ENCODE measurements at regions not wholly inside any gene's neighbourhood (a gene's known extent, or its start where the extent isn't known, plus 50 kb on each side); places are given as distances from the start of the nearest gene placed in this dataset.
A peak's percentile ranks its signal among the peaks of the same experiment; 100 is the strongest.

- peak; percentile 64 for DNase-seq (ENCODE audit: low read depth, low spot score)
- TF ChIP-seq ZNF274 (IDR thresholded peaks at IDR 0.05; ENCODE audit: low read depth, low read length) (no peak), SUZ12 (IDR thresholded peaks at IDR 0.05; ENCODE audit: extremely low read depth, insufficient read depth, insufficient read length) (no peak), YY1 (IDR thresholded peaks at IDR 0.05; ENCODE audit: insufficient read depth, insufficient read length) (no peak)
- Histone ChIP-seq H3K27me3 (ENCODE audit: insufficient read depth, insufficient read length) (no peaks in the 10 kb centered on the region), H3K9me3 (ENCODE audit: insufficient read depth, low read length) (no peaks in the 10 kb centered on the region), H3K4me1 (ENCODE audit: insufficient read depth, insufficient read length) (no peaks in the 10 kb centered on the region), H3K36me3 (ENCODE audit: insufficient read depth, insufficient read length, low read length) (no peaks in the 10 kb centered on the region), H3K4me3 (ENCODE audit: insufficient read length, low read depth) (no peak overlapping the region), H3K9ac (ENCODE audit: insufficient read length, low read depth) (no peak overlapping the region)
These were observed 198.3 kb upstream of the CPNE8 start for GRCh38 chr12:39103552-39104165.

DNA sequence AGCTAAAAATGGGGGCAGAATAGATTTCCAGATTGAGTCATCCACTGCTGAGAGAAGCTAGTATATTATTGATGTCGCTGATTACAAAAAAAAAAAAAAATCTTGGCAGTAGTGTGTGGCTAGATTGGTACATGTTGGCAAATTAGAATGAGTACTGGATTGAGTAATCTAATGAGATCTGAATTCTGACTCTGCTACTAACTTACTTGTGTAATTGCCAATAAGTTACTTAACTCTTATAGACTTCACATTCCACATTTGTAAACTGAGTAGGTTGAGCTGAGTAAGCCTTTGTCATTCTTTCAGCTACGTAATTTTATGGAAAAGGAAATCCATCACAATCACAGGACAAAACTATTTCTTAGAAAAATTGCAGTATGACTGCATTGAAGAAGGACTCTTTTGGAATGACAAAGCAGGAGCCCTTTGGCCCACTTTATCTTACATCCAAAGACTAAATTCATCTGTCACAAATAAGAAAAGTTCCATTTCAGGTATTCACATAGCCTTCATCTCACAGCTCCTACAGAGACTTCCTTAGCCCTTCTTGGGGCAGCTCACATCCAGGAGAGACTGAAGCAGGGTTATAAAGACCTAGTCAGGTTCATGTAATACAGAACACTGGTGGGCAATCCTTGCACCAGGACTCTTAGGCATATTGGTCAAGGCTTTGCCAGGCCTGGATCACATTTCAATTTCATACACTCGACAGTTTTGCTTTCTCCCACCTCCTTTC is 197.3 kb upstream of the CPNE8 start:
- no peaks in the 10 kb centered on the region for H3K27me3 ChIP-seq (ENCODE audit: insufficient read depth, insufficient read length)
- no peak for DNase-seq (ENCODE audit: low read depth, low spot score)
- H3K9ac ChIP-seq (ENCODE audit: insufficient read length, low read depth), result no peak overlapping the region
- TF ChIP-seq YY1 (IDR thresholded peaks at IDR 0.05; ENCODE audit: insufficient read depth, insufficient read length) (no peak), ZNF274 (IDR thresholded peaks at IDR 0.05; ENCODE audit: low read depth, low read length) (no peak), SUZ12 (IDR thresholded peaks at IDR 0.05; ENCODE audit: extremely low read depth, insufficient read depth, insufficient read length) (no peak)
- no peak overlapping the region for H3K4me3 ChIP-seq (ENCODE audit: insufficient read length, low read depth)
- no peaks in the 10 kb centered on the region for H3K36me3 ChIP-seq (ENCODE audit: insufficient read depth, insufficient read length, low read length)
- no peaks in the 10 kb centered on the region for H3K4me1 ChIP-seq (ENCODE audit: insufficient read depth, insufficient read length)
- H3K9me3 ChIP-seq (ENCODE audit: insufficient read depth, low read length), result no peaks in the 10 kb centered on the region

GRCh38 chr12:39095636-39096330 is 190.4 kb upstream of the CPNE8 start:
- Histone ChIP-seq H3K36me3 (ENCODE audit: insufficient read depth, insufficient read length, low read length) (no peaks in the 10 kb centered on the region), H3K4me3 (ENCODE audit: insufficient read length, low read depth) (no peak overlapping the region), H3K27me3 (ENCODE audit: insufficient read depth, insufficient read length) (no peaks in the 10 kb centered on the region), H3K9ac (ENCODE audit: insufficient read length, low read depth) (no peak overlapping the region), H3K4me1 (ENCODE audit: insufficient read depth, insufficient read length) (peaks cover 4% of the 10 kb centered on the region), H3K9me3 (ENCODE audit: insufficient read depth, low read length) (no peaks in the 10 kb centered on the region)
- no peak for DNase-seq (ENCODE audit: low read depth, low spot score)
- no peak for TF ChIP-seq SUZ12 (IDR thresholded peaks at IDR 0.05; ENCODE audit: extremely low read depth, insufficient read depth, insufficient read length)
- TF ChIP-seq ZNF274 (IDR thresholded peaks at IDR 0.05; ENCODE audit: low read depth, low read length), result no peak
- no peak for TF ChIP-seq YY1 (IDR thresholded peaks at IDR 0.05; ENCODE audit: insufficient read depth, insufficient read length)

DNA sequence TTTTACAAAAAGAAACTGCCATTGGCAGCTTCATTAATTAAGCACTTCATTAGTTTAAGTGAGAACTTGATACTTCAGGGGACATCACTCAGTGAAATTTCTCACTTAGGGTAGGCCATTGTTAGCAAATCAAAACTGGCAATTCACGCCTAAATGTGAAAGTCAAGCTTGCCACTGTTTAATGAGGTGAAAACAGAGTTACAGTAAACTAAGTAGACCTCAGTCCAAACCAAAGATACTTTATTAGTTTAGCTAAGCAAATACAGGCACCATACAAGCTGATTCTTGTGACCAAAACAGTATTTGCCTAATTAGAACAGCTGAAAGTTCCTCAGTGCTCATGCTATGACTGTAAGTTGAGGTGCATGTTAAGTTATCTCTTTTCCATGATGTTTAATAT is 176.5 kb upstream of the CPNE8 start:
- no peak for DNase-seq (ENCODE audit: low read depth, low spot score)
- no peaks in the 10 kb centered on the region for H3K9me3 ChIP-seq (ENCODE audit: insufficient read depth, low read length)
- no peak overlapping the region for H3K9ac ChIP-seq (ENCODE audit: insufficient read length, low read depth)
- no peaks in the 10 kb centered on the region for H3K27me3 ChIP-seq (ENCODE audit: insufficient read depth, insufficient read length)
- no peaks in the 10 kb centered on the region for H3K36me3 ChIP-seq (ENCODE audit: insufficient read depth, insufficient read length, low read length)
- TF ChIP-seq ZNF274 (IDR thresholded peaks at IDR 0.05; ENCODE audit: low read depth, low read length) (no peak), YY1 (IDR thresholded peaks at IDR 0.05; ENCODE audit: insufficient read depth, insufficient read length) (no peak), SUZ12 (IDR thresholded peaks at IDR 0.05; ENCODE audit: extremely low read depth, insufficient read depth, insufficient read length) (no peak)
- no peak overlapping the region for H3K4me3 ChIP-seq (ENCODE audit: insufficient read length, low read depth)
- no peaks in the 10 kb centered on the region for H3K4me1 ChIP-seq (ENCODE audit: insufficient read depth, insufficient read length)

GRCh38 chr12:39077226-39077625 is 171.8 kb upstream of the CPNE8 start:
- H3K36me3 ChIP-seq (ENCODE audit: insufficient read depth, insufficient read length, low read length), result no peaks in the 10 kb centered on the region
- no peaks in the 10 kb centered on the region for H3K27me3 ChIP-seq (ENCODE audit: insufficient read depth, insufficient read length)
- DNase-seq (ENCODE audit: low read depth, low spot score), result no peak
- no peaks in the 10 kb centered on the region for H3K9me3 ChIP-seq (ENCODE audit: insufficient read depth, low read length)
- no peak overlapping the region for H3K9ac ChIP-seq (ENCODE audit: insufficient read length, low read depth)
- no peak overlapping the region for H3K4me3 ChIP-seq (ENCODE audit: insufficient read length, low read depth)
- no peaks in the 10 kb centered on the region for H3K4me1 ChIP-seq (ENCODE audit: insufficient read depth, insufficient read length)
- TF ChIP-seq YY1 (IDR thresholded peaks at IDR 0.05; ENCODE audit: insufficient read depth, insufficient read length), result no peak
- no peak for TF ChIP-seq ZNF274 (IDR thresholded peaks at IDR 0.05; ENCODE audit: low read depth, low read length)
- no peak for TF ChIP-seq SUZ12 (IDR thresholded peaks at IDR 0.05; ENCODE audit: extremely low read depth, insufficient read depth, insufficient read length)

GRCh38 chr12:39074063-39074462 is 168.7 kb upstream of the CPNE8 start:
- Histone ChIP-seq H3K36me3 (ENCODE audit: insufficient read depth, insufficient read length, low read length) (no peaks in the 10 kb centered on the region), H3K9me3 (ENCODE audit: insufficient read depth, low read length) (no peaks in the 10 kb centered on the region), H3K9ac (ENCODE audit: insufficient read length, low read depth) (no peak overlapping the region), H3K27me3 (ENCODE audit: insufficient read depth, insufficient read length) (no peaks in the 10 kb centered on the region), H3K4me1 (ENCODE audit: insufficient read depth, insufficient read length) (no peaks in the 10 kb centered on the region), H3K4me3 (ENCODE audit: insufficient read length, low read depth) (no peak overlapping the region)
- TF ChIP-seq YY1 (IDR thresholded peaks at IDR 0.05; ENCODE audit: insufficient read depth, insufficient read length) (no peak), SUZ12 (IDR thresholded peaks at IDR 0.05; ENCODE audit: extremely low read depth, insufficient read depth, insufficient read length) (no peak), ZNF274 (IDR thresholded peaks at IDR 0.05; ENCODE audit: low read depth, low read length) (no peak)
- no peak for DNase-seq (ENCODE audit: low read depth, low spot score)

DNA sequence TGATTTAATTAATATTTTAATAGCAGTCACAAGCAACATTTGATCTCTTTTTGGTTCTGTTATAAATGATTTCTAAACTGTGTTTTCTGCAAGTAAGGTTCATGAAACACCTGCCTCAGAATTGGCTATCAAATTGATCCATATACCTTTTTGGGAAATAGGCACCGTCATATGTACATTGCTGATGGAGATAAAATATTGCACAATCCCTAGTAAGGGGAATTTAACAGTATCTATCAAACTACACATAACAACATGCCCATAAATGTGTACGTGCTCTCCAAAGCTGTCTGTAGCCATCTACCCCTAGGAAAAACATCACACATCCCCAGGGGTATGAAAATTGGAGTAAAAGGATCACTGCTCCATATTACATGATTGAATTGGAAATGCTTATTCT is 167.3 kb upstream of the CPNE8 start:
- DNase-seq (ENCODE audit: low read depth, low spot score), result no peak
- H3K27me3 ChIP-seq (ENCODE audit: insufficient read depth, insufficient read length), result no peaks in the 10 kb centered on the region
- TF ChIP-seq ZNF274 (IDR thresholded peaks at IDR 0.05; ENCODE audit: low read depth, low read length), result no peak
- TF ChIP-seq YY1 (IDR thresholded peaks at IDR 0.05; ENCODE audit: insufficient read depth, insufficient read length), result no peak
- no peak for TF ChIP-seq SUZ12 (IDR thresholded peaks at IDR 0.05; ENCODE audit: extremely low read depth, insufficient read depth, insufficient read length)

More for the DNA sequence above, 167.3 kb upstream of the CPNE8 start:
- H3K9ac ChIP-seq (ENCODE audit: insufficient read length, low read depth), result no peak overlapping the region
- H3K36me3 ChIP-seq (ENCODE audit: insufficient read depth, insufficient read length, low read length), result no peaks in the 10 kb centered on the region
- no peaks in the 10 kb centered on the region for H3K9me3 ChIP-seq (ENCODE audit: insufficient read depth, low read length)
- no peaks in the 10 kb centered on the region for H3K4me1 ChIP-seq (ENCODE audit: insufficient read depth, insufficient read length)
- no peak overlapping the region for H3K4me3 ChIP-seq (ENCODE audit: insufficient read length, low read depth)
